GM08714 (cell line): ENCODE measurements at regions not wholly inside any gene's neighbourhood (a gene's known extent, or its start where the extent isn't known, plus 50 kb on each side); places are given as distances from the start of the nearest gene placed in this dataset.

Experiments used
- H3K4me3 ChIP-seq: fragments of 200-500 bp; sonication (Bioruptor generic); 2 replicates; pipeline ENCODE4 v1.5.1; 2014; ENCODE audit warnings: mild to moderate bottlenecking, low read length, inconsistent platforms
- ZNF274 ChIP-seq: IDR thresholded peaks from 2 replicates; pipeline ENCODE4 v1.6.1; 2012; ENCODE audit warnings: mild to moderate bottlenecking, low read depth, low read length

- TF ChIP-seq ZNF274: no peak
- no peak overlapping the region for H3K4me3 ChIP-seq
These were observed 723.4 kb upstream of the PIK3C3 start for GRCh38 chr18:41231681-41232080.

DNA sequence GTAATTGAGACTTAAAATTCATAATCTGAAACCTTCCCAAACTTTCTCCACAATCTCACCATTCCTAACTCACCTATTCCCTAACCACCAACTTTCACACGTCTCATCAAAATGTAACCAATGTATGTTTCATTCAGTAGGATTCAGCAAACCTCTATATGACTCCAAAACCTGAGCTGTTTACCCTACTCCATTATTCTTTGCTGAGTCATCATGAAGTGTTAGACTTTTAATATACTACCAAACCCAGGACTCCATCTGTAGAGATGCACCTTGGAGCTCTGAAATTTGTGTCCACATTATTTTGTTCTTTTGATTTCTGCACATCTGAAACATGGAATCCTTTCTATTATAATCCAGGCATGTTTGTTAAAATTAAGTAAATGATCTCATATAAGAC is 727.0 kb upstream of the PIK3C3 start:
- H3K4me3 ChIP-seq: no peak overlapping the region
- TF ChIP-seq ZNF274: no peak

GRCh38 chr18:41226911-41227310 is 728.1 kb upstream of the PIK3C3 start:
- H3K4me3 ChIP-seq: no peak overlapping the region
- TF ChIP-seq ZNF274: no peak

DNA sequence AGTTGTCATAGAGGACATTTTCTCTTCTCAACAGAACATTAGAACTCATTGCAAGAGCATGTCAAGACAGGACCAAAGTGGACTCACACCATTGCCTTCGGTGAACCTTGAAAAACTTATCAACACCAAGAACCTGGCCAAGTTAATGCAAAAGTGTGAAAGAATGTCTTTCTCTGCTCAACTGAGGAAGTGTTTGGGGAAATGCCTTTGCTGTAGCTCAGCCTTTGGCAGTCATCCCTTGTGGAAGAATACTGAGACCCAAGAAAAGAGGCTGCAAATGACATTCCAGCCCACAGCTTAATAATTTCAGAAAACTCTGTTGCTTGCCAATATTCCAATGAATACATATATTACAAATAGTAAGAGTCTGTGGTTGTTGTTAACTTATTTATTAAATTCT is 728.8 kb upstream of the PIK3C3 start:
- H3K4me3 ChIP-seq: no peak overlapping the region
- TF ChIP-seq ZNF274: no peak

DNA sequence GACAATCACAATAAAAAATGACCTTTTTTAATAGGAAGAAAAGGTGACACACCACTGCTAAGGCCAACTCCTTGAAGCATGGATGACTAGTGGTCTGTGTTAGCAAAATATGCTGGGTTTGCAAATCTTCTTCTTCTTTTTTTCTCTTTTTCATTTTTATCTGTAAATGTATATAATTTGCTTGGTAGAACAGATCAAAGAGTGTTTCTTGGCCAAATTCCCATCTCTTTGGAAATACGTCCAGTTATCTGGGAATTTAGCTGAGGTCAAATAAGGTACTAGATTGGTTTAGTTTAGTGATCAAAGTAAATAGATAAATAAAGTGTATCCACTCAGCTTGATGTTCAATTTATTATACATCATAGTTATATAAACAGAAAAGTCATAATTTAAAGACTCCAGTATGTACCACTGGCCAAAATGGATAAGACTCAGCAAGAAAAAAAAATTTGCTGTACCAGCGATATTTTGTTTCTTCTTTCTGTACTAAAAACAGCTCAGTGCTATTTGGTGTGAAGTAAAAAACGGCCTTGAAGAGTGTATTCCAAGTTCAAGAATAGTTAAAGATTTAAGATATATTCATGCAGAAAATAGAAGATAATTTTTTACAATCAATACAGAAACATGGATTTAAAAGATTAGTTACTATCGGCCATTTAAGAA is 738.6 kb upstream of the PIK3C3 start:
- no peak overlapping the region for H3K4me3 ChIP-seq
- no peak for TF ChIP-seq ZNF274

DNA sequence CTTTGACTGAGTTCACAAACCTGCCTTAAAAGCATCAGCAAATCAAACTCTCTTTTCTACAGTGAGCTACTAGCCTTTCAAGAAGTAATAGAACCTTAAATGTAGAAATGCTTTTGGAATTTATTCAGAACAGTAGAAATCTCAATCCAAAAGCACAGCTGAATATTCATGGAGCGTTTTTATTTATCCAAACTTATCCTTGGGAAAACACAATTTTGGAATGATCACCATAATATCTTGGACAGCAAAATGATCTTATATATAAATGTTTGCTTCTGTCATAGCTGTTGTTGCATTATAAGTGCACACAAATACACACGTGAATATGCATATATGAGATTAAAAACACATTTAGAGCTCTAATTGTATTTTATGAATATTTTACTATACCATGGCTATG is 747.3 kb upstream of the PIK3C3 start:
- H3K4me3 ChIP-seq: no peak overlapping the region
- TF ChIP-seq ZNF274: no peak

- no peak overlapping the region for H3K4me3 ChIP-seq
- TF ChIP-seq ZNF274: no peak
These were observed 748.6 kb upstream of the PIK3C3 start for GRCh38 chr18:41206341-41206830.

- H3K4me3 ChIP-seq: no peak overlapping the region
- TF ChIP-seq ZNF274: no peak
These were observed 755.8 kb upstream of the PIK3C3 start for GRCh38 chr18:41199212-41199611.

GRCh38 chr18:41197967-41198366 is 757.1 kb upstream of the PIK3C3 start:
- TF ChIP-seq ZNF274: no peak
- H3K4me3 ChIP-seq: no peak overlapping the region

- TF ChIP-seq ZNF274: no peak
- no peak overlapping the region for H3K4me3 ChIP-seq
These were observed 784.7 kb upstream of the PIK3C3 start for GRCh38 chr18:41170346-41170745.

- TF ChIP-seq ZNF274: no peak
- H3K4me3 ChIP-seq: no peak overlapping the region
These were observed 789.4 kb upstream of the PIK3C3 start for GRCh38 chr18:41165625-41166024.

GRCh38 chr18:41162781-41163180 is 792.3 kb upstream of the PIK3C3 start:
- TF ChIP-seq ZNF274: no peak
- no peak overlapping the region for H3K4me3 ChIP-seq

GRCh38 chr18:41162191-41162590 is 792.8 kb upstream of the PIK3C3 start:
- TF ChIP-seq ZNF274: no peak
- no peak overlapping the region for H3K4me3 ChIP-seq

DNA sequence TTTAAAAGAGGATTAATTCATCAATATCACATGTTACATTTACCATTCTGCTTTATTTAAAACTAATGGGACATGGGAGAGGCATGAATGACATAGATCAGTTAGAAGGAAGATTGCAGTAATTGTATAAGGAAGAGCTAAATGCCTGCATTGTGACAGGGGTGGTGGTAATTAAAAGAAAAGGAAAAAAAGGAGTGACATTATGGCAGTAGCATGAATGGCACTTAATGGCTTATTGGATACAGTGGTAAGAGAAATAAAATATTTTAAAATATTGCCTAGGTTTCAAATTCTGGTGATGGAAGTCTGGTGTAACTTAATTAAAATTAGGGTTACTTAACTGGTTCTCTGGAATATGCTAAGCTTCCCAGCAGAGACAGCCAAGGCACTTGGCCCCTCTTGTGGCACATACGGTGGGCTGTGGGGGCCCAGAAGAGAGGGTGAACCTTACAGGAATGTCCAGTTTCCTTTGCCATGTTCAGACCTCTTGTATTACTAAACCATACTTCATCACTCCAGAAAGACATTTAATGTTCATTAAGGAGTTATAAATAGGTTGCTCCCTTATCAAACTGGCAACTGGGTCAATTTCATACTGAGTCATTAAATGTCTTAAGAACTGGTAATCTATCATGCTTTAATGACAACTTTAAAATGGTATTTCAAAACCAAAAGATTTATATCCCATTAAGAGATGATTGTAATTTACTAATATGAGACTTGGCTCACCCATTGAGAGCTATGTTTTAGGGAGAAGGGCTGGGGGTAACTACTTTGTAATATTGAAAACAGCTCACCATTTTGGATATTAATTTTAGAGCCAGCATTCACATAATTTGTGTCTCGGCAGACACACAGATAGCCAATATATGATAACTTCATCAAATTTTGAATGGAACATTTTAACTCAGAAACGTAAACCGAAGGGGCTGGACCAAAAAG is 798.9 kb upstream of the PIK3C3 start:
- TF ChIP-seq ZNF274: no peak
- H3K4me3 ChIP-seq: no peak overlapping the region

- no peak for TF ChIP-seq ZNF274
- H3K4me3 ChIP-seq: no peak overlapping the region
These were observed 800.0 kb upstream of the PIK3C3 start for GRCh38 chr18:41155025-41155424.
